ENCODE measurements at regions not wholly inside any gene's neighbourhood (a gene's known extent, or its start where the extent isn't known, plus 50 kb on each side); places are given as distances from the start of the nearest gene placed in this dataset.

- Histone ChIP-seq H3K79me1 (ENCODE audit: low read depth in 1 of 2, low read length in 2 of 2) (no peaks in the 10 kb centered on the region), H4K20me1 (ENCODE audit: insufficient read depth, low read length) (no peaks in the 10 kb centered on the region), H4K5ac (ENCODE audit: low read depth, low read length) (no peak overlapping the region), H3K4me2 (ENCODE audit: low read depth, low read length) (no peak overlapping the region), H3K9me1 (ENCODE audit: insufficient read depth, low read length) (no peaks in the 10 kb centered on the region), H2AK9ac (replicated peaks; ENCODE audit: low read depth, low read length, poor library complexity) (no peak overlapping the region), H2BK5ac (ENCODE audit: low read depth, low read length, poor library complexity, severe bottlenecking) (no peak overlapping the region), H3K9ac (ENCODE audit: low read depth, low read length) (no peak overlapping the region), H3K14ac (replicated peaks; ENCODE audit: low read depth, low read length) (no peak overlapping the region), H2BK15ac (ENCODE audit: low read depth, low read length) (no peak overlapping the region), H3K23ac (ENCODE audit: low read depth, low read length) (no peak overlapping the region), H4K8ac (ENCODE audit: low read depth in 2 of 2, low read length in 2 of 2) (no peak overlapping the region), H3K4me3 (ENCODE audit: insufficient read depth, low read depth, low read length) (no peak overlapping the region), H3K27me3 (ENCODE audit: control insufficient read depth, insufficient read depth, low read length) (no peaks in the 10 kb centered on the region), H2AFZ (replicated peaks; ENCODE audit: low read length, poor library complexity) (no peak overlapping the region), H2AK5ac (ENCODE audit: low read depth, low read length) (no peak overlapping the region), H3K18ac (ENCODE audit: low read depth, low read length) (no peak overlapping the region), H3K36me3 (ENCODE audit: control insufficient read depth, insufficient read depth, low read length) (no peaks in the 10 kb centered on the region), H3K56ac (ENCODE audit: extremely low read depth, insufficient read depth, low read length) (no peak overlapping the region), H2BK120ac (ENCODE audit: low read depth, low read length) (no peak overlapping the region), H3K4ac (ENCODE audit: low read depth, low read length) (no peak overlapping the region), H2BK20ac (ENCODE audit: low read depth, low read length) (no peak overlapping the region), H3K27ac (ENCODE audit: insufficient read depth, low read length) (no peak overlapping the region), H3K4me1 (ENCODE audit: control insufficient read depth, insufficient read depth, low read length) (no peaks in the 10 kb centered on the region), H4K91ac (ENCODE audit: insufficient read depth, low read depth, low read length) (no peak overlapping the region), H3K9me3 (ENCODE audit: control insufficient read depth, insufficient read depth, low read length) (peaks cover 3% of the 10 kb centered on the region; the same call in 1 of the 2 replicates)
- intact Hi-C loops (cut with micrococcal nuclease), result no loop called here
- ATAC-seq (ENCODE audit: low read depth), result no peak
- no peak for TF ChIP-seq NFE2L2 (IDR thresholded peaks at IDR 0.05; ENCODE audit: low read depth, low read length)
- TF ChIP-seq CTCF (conservative IDR thresholded peaks at IDR 0.05; ENCODE audit: low read depth, low read length), result no peak
- no peak for TF ChIP-seq ELK1 (IDR thresholded peaks at IDR 0.05; ENCODE audit: borderline replicate concordance, low read depth, low read length)
- TF ChIP-seq USF2 (IDR thresholded peaks at IDR 0.05; ENCODE audit: low read depth, low read length), result no peak
- no peak for TF ChIP-seq POLR2A (IDR thresholded peaks at IDR 0.05; ENCODE audit: low read depth, low read length)
- TF ChIP-seq RAD21 (IDR thresholded peaks at IDR 0.05; ENCODE audit: low read length), result no peak
- dilution Hi-C loops (cut with HindIII; ENCODE audit: low sequenced_read_pairs, unreplicated experiment), result no loop called here
- WGBS, 2 experiments (ENCODE audit: extremely low coverage in 2 of 2, insufficient read length in 1 of 2), result no CpG with 5 or more reads among the region's 3 CpGs
- BruUV-seq (replicated peaks), result no TSS peak
- in situ Hi-C loops (cut with MboI; ENCODE audit: low sequenced_read_pairs), result no loop called here
- CTCF ChIA-PET, result no interaction called here
- POLR2A ChIA-PET (ENCODE audit: unreplicated experiment), result no interaction called here
- no peak for DNase-seq
Measured at GRCh38 chr18:60929966-60930365, 403.3 kb upstream of the CDH20 start.

All from IMR-90 (cell line).